Fibroblast of villous mesenchyme (primary cell): ENCODE measurements at regions not wholly inside any gene's neighbourhood (a gene's known extent, or its start where the extent isn't known, plus 50 kb on each side); places are given as distances from the start of the nearest gene placed in this dataset.
"Not testable (repeated sequence)": the region's sequence is repeated elsewhere in the genome, so short reads cannot be mapped to it uniquely, and the experiment has no call there.

Source experiments
- DNase-seq: peaks from one replicate; pipeline ENCODE4 v3.0.0-alpha.2; 2010; ENCODE audit warnings: low read depth
- H3K4me3 ChIP-seq: 2 replicates; pipeline ENCODE4 v1.5.1; 2011; ENCODE audit warnings: low read depth, mild to moderate bottlenecking, low read length
- CTCF ChIP-seq: IDR thresholded peaks from 2 replicates; pipeline ENCODE4 v1.5.1; 2012; ENCODE audit warnings: low read depth, mild to moderate bottlenecking, low read length; ENCODE audit not compliant: insufficient read depth

- no peak for DNase-seq
- TF ChIP-seq CTCF = no peak
- no peak overlapping the region for H3K4me3 ChIP-seq
Observed at GRCh38 chr22:25281675-25282345, 62.4 kb downstream of the CRYBB2 start.

GRCh38 chr22:25282346-25282670 lies 62.9 kb downstream of the CRYBB2 start:
- DNase-seq = no peak
- TF ChIP-seq CTCF = no peak
- no peak overlapping the region for H3K4me3 ChIP-seq

GRCh38 chr22:25282671-25283561 lies 63.5 kb downstream of the CRYBB2 start:
- no peak for DNase-seq
- TF ChIP-seq CTCF = no peak
- H3K4me3 ChIP-seq = no peak overlapping the region

- DNase-seq, H3K4me3 ChIP-seq: not testable (repeated sequence)
Observed at GRCh38 chr22:25288481-25288880, 69.0 kb downstream of the CRYBB2 start.

- not testable (repeated sequence) for H3K4me3 ChIP-seq, DNase-seq
Observed at GRCh38 chr22:25301912-25302311, 82.5 kb downstream of the CRYBB2 start.

GRCh38 chr22:25309586-25309985 lies 90.1 kb downstream of the CRYBB2 start:
- H3K4me3 ChIP-seq = not testable (repeated sequence)

GRCh38 chr22:25311924-25312323 lies 92.5 kb downstream of the CRYBB2 start:
- H3K4me3 ChIP-seq, DNase-seq: not testable (repeated sequence)

More at GRCh38 chr22:25309586-25309985, 90.1 kb downstream of the CRYBB2 start:
- DNase-seq = not testable (repeated sequence)

- TF ChIP-seq CTCF = no peak
- H3K4me3 ChIP-seq = no peak overlapping the region
- DNase-seq = no peak
Observed at GRCh38 chr22:25318081-25318823, 98.8 kb downstream of the CRYBB2 start.
